ENCODE measurements at regions not wholly inside any gene's neighbourhood (a gene's known extent, or its start where the extent isn't known, plus 50 kb on each side); places are given as distances from the start of the nearest gene placed in this dataset.

GRCh38 chr3:139261754-139262586, 81.8 kb upstream of the MRPS22 start:
- ChIA-PET RAD21 (ENCODE audit: unreplicated experiment) (no interaction called here), CTCF (no interaction called here), POLR2A (no interaction called here), SMC1A (ENCODE audit: uncharacterized antibody, unreplicated experiment) (no interaction called here)
- H3K27me3 ChIP-seq (replicated peaks in 1 of 2; ENCODE audit: control insufficient read depth in 2 of 2, insufficient read depth in 2 of 2, low read length in 1 of 2), result no peaks in the 10 kb centered on the region
- no peak for ATAC-seq
- H3K4me1 ChIP-seq (ENCODE audit: control insufficient read depth, insufficient read depth, low read length), result no peaks in the 10 kb centered on the region
- H3K79me2 ChIP-seq (ENCODE audit: control insufficient read depth, insufficient read depth, low read length), result no peaks in the 10 kb centered on the region
- no peak overlapping the region for H3K4me3 ChIP-seq
- no peak overlapping the region for H3K27ac ChIP-seq (ENCODE audit: control insufficient read depth, insufficient read depth)
- no peak for FAIRE-seq
- no peaks in the 10 kb centered on the region for H3K9me3 ChIP-seq (replicated peaks; ENCODE audit: control insufficient read depth, insufficient read depth, low read length)
- no peak for DNase-seq (ENCODE audit: low read depth, low spot score)
- BruUV-seq (replicated peaks), result no TSS peak
- intact Hi-C loops (cut with micrococcal nuclease; ENCODE audit: unreplicated experiment), result no loop called here
- H3K4me2 ChIP-seq (ENCODE audit: control insufficient read depth, insufficient read depth), result no peak overlapping the region
- no peaks in the 10 kb centered on the region for H3K36me3 ChIP-seq (ENCODE audit: control insufficient read depth in 2 of 2, insufficient read depth in 2 of 2, low read length in 1 of 2)
- no peaks in the 10 kb centered on the region for H4K20me1 ChIP-seq (ENCODE audit: control insufficient read depth, insufficient read depth)
- in situ Hi-C loops (cut with MboI), result no loop called here
- WGBS (ENCODE audit: insufficient coverage, insufficient replicate concordance, low lambda C conversion rate, missing lambda C conversion rate), result 29% methylated on average over 7 of the region's 7 CpGs
- no peak for TF ChIP-seq IKZF1 (conservative IDR thresholded peaks at IDR 0.05)
- TF ChIP-seq KLF5 (IDR thresholded peaks at IDR 0.05; ENCODE audit: partially characterized antibody), result no peak
- TF ChIP-seq ZNF217 (IDR thresholded peaks at IDR 0.05), result no peak
- no peak for TF ChIP-seq HDAC6 (IDR thresholded peaks at IDR 0.05; ENCODE audit: unreplicated experiment)
- TF ChIP-seq BCLAF1 (IDR thresholded peaks at IDR 0.05), result no peak
- no peak for TF ChIP-seq MTA3 (IDR thresholded peaks at IDR 0.05; ENCODE audit: borderline replicate concordance, low read length)
- no peak for TF ChIP-seq ZNF384 (IDR thresholded peaks at IDR 0.05; ENCODE audit: borderline replicate concordance, low read depth, low read length)
- TF ChIP-seq FOXM1 (IDR thresholded peaks at IDR 0.05; ENCODE audit: low read depth, low read length), result no peak
- TF ChIP-seq JUND (IDR thresholded peaks at IDR 0.05; ENCODE audit: low read depth, low read length), result no peak
- TF ChIP-seq MAX (IDR thresholded peaks at IDR 0.05; ENCODE audit: low read depth, low read length), result no peak
- no peak for TF ChIP-seq SUPT20H (IDR thresholded peaks at IDR 0.05; ENCODE audit: borderline replicate concordance, control insufficient read depth, low read depth, low read length)
- no peak for TF ChIP-seq MYB (IDR thresholded peaks at IDR 0.05; ENCODE audit: borderline replicate concordance, low read depth, low read length)
- no peak for TF ChIP-seq SKIL (IDR thresholded peaks at IDR 0.05; ENCODE audit: low read depth, poor library complexity, severe bottlenecking)
- no peak for TF ChIP-seq CEBPB (IDR thresholded peaks at IDR 0.05; ENCODE audit: borderline replicate concordance in 1 of 2, low read depth in 2 of 2, low read length in 2 of 2)
- no peak for TF ChIP-seq CHD2 (IDR thresholded peaks at IDR 0.05; ENCODE audit: borderline replicate concordance, low read depth, low read length)
- no peak for TF ChIP-seq CBX5 (IDR thresholded peaks at IDR 0.05; ENCODE audit: low read depth)
- TF ChIP-seq SIN3A (IDR thresholded peaks at IDR 0.05; ENCODE audit: low read depth, low read length), result no peak
- TF ChIP-seq MXI1 (IDR thresholded peaks at IDR 0.05; ENCODE audit: low read depth, low read length), result no peak
- TF ChIP-seq SREBF2 (IDR thresholded peaks at IDR 0.05; ENCODE audit: low read length), result no peak
- H3K9ac ChIP-seq (ENCODE audit: control insufficient read depth, insufficient read depth, low read length), result no peak overlapping the region
- H2AFZ ChIP-seq (ENCODE audit: control insufficient read depth, low read depth, low read length), result no peak overlapping the region

Measured in GM12878 (cell line).